HepG2 (cell line): ENCODE measurements at regions not wholly inside any gene's neighbourhood (a gene's known extent, or its start where the extent isn't known, plus 50 kb on each side); places are given as distances from the start of the nearest gene placed in this dataset.

Experiments
- GATAD1 ChIP-seq: IDR thresholded peaks from 2 replicates; pipeline ENCODE4 v1.6.1; 2016; ENCODE audit warnings: missing genetic modification reagents, missing compliant biosample characterization
- HOXA5 ChIP-seq: sonication (generic); formaldehyde crosslinking; IDR thresholded peaks from 2 replicates; pipeline ENCODE4 v1.4.0; 2020; ENCODE audit warnings: missing genetic modification reagents
- HOXD1 ChIP-seq: sonication (generic); formaldehyde crosslinking; IDR thresholded peaks from 2 replicates; pipeline ENCODE4 v1.5.0; 2020; ENCODE audit warnings: missing genetic modification reagents
- SP1 ChIP-seq, 2 experiments: fragments of 450-650 bp in 1 of 2; sonication (generic) in 1 of 2; formaldehyde crosslinking in 1 of 2; IDR thresholded peaks; 2 replicates each; pipeline versions ENCODE4 v1.4.0 to v1.6.1; 2016 to 2020; ENCODE audit warnings: missing genetic modification reagents in 1 of 2
- SRY ChIP-seq: sonication (generic); formaldehyde crosslinking; IDR thresholded peaks from 2 replicates; pipeline ENCODE4 v1.8.0; 2022; ENCODE audit warnings: mild to moderate bottlenecking, missing genetic modification reagents
- TOPORS ChIP-seq: sonication (generic); formaldehyde crosslinking; IDR thresholded peaks from 2 replicates; pipeline ENCODE4 v1.8.0; 2023; ENCODE audit warnings: mild to moderate bottlenecking, missing genetic modification reagents
- ZBTB1 ChIP-seq: sonication (generic); formaldehyde crosslinking; IDR thresholded peaks from 2 replicates; pipeline ENCODE4 v1.4.0; 2020; ENCODE audit warnings: missing genetic modification reagents, borderline replicate concordance
- ZNF598 ChIP-seq: sonication (generic); formaldehyde crosslinking; IDR thresholded peaks from 2 replicates; pipeline ENCODE4 v1.5.1; 2020; ENCODE audit warnings: mild to moderate bottlenecking, missing genetic modification reagents, borderline replicate concordance
- ZNF790 ChIP-seq: sonication (generic); formaldehyde crosslinking; IDR thresholded peaks from 2 replicates; pipeline ENCODE4 v1.8.0; 2022; ENCODE audit warnings: missing genetic modification reagents, mild to moderate bottlenecking, borderline replicate concordance
- TF ChIP-seq, protein P1 (sequence below): sonication (generic); formaldehyde crosslinking; IDR thresholded peaks from 2 replicates; pipeline ENCODE4 v1.5.0; 2020; ENCODE audit warnings: mild to moderate bottlenecking, missing genetic modification reagents, borderline replicate concordance
- TF ChIP-seq, protein P2 (sequence below): sonication (generic); IDR thresholded peaks from 2 replicates; pipeline ENCODE4 v1.6.1; 2016; ENCODE audit warnings: low read depth, borderline replicate concordance
- TF ChIP-seq, protein P3 (sequence below): sonication (generic); formaldehyde crosslinking; IDR thresholded peaks from 2 replicates; pipeline ENCODE4 v1.4.0; 2020; ENCODE audit warnings: missing genetic modification reagents, borderline replicate concordance

DNA sequence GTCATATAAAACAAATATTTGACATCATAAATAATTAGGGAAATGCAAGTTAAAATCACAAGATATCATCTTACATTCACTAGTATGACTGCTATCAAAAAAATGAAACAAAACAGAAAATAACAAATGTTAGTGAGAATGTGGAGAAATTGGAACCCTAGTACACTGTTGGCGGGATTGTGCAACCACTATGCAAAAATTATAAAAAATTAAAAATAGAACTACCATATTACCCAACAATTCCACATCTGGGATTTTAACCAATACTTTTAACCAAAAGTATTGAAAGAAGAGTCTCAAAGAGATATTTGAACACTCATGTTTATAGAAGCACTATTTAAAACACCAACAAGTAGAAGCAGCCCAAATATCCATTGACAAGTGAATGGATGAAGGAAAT lies 797.2 kb upstream of the ADAMTS5 start (continued):
- TF ChIP-seq, protein P1, sequence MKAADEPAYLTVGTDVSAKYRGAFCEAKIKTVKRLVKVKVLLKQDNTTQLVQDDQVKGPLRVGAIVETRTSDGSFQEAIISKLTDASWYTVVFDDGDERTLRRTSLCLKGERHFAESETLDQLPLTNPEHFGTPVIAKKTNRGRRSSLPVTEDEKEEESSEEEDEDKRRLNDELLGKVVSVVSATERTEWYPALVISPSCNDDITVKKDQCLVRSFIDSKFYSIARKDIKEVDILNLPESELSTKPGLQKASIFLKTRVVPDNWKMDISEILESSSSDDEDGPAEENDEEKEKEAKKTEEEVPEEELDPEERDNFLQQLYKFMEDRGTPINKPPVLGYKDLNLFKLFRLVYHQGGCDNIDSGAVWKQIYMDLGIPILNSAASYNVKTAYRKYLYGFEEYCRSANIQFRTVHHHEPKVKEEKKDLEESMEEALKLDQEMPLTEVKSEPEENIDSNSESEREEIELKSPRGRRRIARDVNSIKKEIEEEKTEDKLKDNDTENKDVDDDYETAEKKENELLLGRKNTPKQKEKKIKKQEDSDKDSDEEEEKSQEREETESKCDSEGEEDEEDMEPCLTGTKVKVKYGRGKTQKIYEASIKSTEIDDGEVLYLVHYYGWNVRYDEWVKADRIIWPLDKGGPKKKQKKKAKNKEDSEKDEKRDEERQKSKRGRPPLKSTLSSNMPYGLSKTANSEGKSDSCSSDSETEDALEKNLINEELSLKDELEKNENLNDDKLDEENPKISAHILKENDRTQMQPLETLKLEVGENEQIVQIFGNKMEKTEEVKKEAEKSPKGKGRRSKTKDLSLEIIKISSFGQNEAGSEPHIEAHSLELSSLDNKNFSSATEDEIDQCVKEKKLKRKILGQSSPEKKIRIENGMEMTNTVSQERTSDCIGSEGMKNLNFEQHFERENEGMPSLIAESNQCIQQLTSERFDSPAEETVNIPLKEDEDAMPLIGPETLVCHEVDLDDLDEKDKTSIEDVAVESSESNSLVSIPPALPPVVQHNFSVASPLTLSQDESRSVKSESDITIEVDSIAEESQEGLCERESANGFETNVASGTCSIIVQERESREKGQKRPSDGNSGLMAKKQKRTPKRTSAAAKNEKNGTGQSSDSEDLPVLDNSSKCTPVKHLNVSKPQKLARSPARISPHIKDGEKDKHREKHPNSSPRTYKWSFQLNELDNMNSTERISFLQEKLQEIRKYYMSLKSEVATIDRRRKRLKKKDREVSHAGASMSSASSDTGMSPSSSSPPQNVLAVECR (CRISPR knock-in tag) = no peak
- TF ChIP-seq, protein P2, sequence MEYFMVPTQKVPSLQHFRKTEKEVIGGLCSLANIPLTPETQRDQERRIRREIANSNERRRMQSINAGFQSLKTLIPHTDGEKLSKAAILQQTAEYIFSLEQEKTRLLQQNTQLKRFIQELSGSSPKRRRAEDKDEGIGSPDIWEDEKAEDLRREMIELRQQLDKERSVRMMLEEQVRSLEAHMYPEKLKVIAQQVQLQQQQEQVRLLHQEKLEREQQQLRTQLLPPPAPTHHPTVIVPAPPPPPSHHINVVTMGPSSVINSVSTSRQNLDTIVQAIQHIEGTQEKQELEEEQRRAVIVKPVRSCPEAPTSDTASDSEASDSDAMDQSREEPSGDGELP = no peak
- TF ChIP-seq SRY (CRISPR knock-in tag) = no peak
- TF ChIP-seq, protein P3, sequence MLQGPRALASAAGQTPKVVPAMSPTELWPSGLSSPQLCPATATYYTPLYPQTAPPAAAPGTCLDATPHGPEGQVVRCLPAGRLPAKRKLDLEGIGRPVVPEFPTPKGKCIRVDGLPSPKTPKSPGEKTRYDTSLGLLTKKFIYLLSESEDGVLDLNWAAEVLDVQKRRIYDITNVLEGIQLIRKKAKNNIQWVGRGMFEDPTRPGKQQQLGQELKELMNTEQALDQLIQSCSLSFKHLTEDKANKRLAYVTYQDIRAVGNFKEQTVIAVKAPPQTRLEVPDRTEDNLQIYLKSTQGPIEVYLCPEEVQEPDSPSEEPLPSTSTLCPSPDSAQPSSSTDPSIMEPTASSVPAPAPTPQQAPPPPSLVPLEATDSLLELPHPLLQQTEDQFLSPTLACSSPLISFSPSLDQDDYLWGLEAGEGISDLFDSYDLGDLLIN = no peak
- TF ChIP-seq HOXA5 (CRISPR knock-in tag) = no peak
- TF ChIP-seq ZBTB1 = no peak
- no peak for TF ChIP-seq GATAD1
- no peak for TF ChIP-seq SP1 (IDR thresholded peaks at IDR 0.05)
- no peak for TF ChIP-seq SP1 (CRISPR knock-in tag; IDR thresholded peaks at IDR 0.05)
- TF ChIP-seq ZNF790 (CRISPR knock-in tag) = no peak
- TF ChIP-seq TOPORS (CRISPR knock-in tag) = no peak
- no peak for TF ChIP-seq ZNF598 (CRISPR knock-in tag)
- no peak for TF ChIP-seq HOXD1
